SK-N-MC (cell line): ENCODE measurements at regions not wholly inside any gene's neighbourhood (a gene's known extent, or its start where the extent isn't known, plus 50 kb on each side); places are given as distances from the start of the nearest gene placed in this dataset.
"Not testable (repeated sequence)": the region's sequence is repeated elsewhere in the genome, so short reads cannot be mapped to it uniquely, and the experiment has no call there.

Experiments
- DNase-seq: peaks from one replicate; pipeline ENCODE4 v3.0.0-alpha.2; 2011; ENCODE audit warnings: low read depth, low spot score
- H3K27ac ChIP-seq: fragments of 200-600 bp; sonication (generic); 2 replicates; pipeline ENCODE4 v1.5.1; 2016; ENCODE audit warnings: mixed run types
- H3K36me3 ChIP-seq: fragments of 200-600 bp; sonication (generic); 2 replicates; pipeline ENCODE4 v1.6.1; 2017; ENCODE audit warnings: antibody characterized with exemption, low read length, mixed read lengths; ENCODE audit not compliant: insufficient read depth
- H3K4me3 ChIP-seq: fragments of 200-600 bp; sonication (generic); 2 replicates; pipeline ENCODE4 v1.5.1; 2016
- H3K9ac ChIP-seq: fragments of 200-600 bp; sonication (generic); 2 replicates; pipeline ENCODE4 v1.8.0; 2017; ENCODE audit warnings: mixed run types, mixed read lengths; ENCODE audit not compliant: insufficient read length
- H3K9me3 ChIP-seq: fragments of 200-600 bp; sonication (generic); 2 replicates; pipeline ENCODE4 v1.6.1; 2017; ENCODE audit warnings: low read depth, mild to moderate bottlenecking, antibody characterized with exemption, low read length, moderate library complexity, mixed read lengths
- EZH2 ChIP-seq: fragments of 200-600 bp; sonication (generic); IDR thresholded peaks from one replicate; pipeline ENCODE4 v1.6.1; 2017; ENCODE audit warnings: antibody characterized with exemption
- FOXP2 ChIP-seq: optimal IDR thresholded peaks from 2 replicates; pipeline ENCODE3; 2011; ENCODE audit warnings: mild to moderate bottlenecking, moderate library complexity; ENCODE audit not compliant: insufficient read depth; ENCODE audit errors: extremely low read length, control extremely low read depth
- POLR2AphosphoS5 ChIP-seq: IDR thresholded peaks from 2 replicates; pipeline ENCODE4 v1.6.1; 2012; ENCODE audit warnings: mild to moderate bottlenecking, low read depth, low read length, borderline replicate concordance

DNA sequence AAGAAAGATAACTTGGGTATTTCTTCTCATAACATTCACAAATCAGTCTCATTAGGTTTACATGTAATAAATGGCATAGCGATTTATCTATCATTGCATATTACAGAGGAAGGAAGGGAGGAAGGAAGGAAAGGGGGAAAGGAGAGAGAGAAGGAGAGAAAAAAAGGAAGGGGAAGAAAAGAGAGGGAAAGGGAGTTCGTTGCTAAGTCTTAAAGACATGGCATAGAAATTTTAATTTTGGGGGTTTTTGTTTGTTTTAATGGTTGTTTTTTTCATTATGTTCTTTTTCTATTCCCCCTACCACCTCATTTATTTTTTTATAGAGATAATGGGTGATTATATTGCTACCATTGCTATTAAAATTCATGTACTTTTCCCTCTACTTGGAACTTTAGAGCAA, 604.3 kb downstream of the IPMK start:
- no peak overlapping the region for H3K27ac ChIP-seq
- H3K9ac ChIP-seq: no peak overlapping the region
- H3K9me3 ChIP-seq: no peaks in the 10 kb centered on the region
- H3K4me3 ChIP-seq: no peak overlapping the region
- TF ChIP-seq POLR2AphosphoS5: no peak
- TF ChIP-seq EZH2: no peak
- no peak for TF ChIP-seq FOXP2
- no peak for DNase-seq
- H3K36me3 ChIP-seq: no peaks in the 10 kb centered on the region

DNA sequence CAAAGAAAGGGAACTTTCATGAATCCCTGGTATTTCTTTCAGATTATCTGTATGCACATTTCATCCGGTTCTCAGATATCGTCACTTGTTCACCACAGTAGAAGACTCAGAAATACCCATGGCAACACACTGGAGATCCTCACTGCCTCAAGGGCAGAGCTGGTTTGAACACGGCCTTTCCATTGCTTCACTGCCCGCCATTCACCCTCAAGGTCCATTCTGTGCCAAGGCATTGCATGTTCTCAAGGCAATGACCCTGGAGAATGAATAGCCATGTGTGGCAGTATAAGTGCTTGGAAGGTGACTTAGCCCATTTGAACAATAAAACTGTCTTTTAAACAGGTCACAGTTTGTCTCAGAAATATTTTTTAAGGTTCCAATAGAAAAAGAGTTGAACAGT, 606.5 kb downstream of the IPMK start:
- no peak for DNase-seq
- no peak overlapping the region for H3K9ac ChIP-seq
- H3K4me3 ChIP-seq: no peak overlapping the region
- no peaks in the 10 kb centered on the region for H3K36me3 ChIP-seq
- TF ChIP-seq FOXP2 (no peak), POLR2AphosphoS5 (no peak), EZH2 (no peak)
- no peaks in the 10 kb centered on the region for H3K9me3 ChIP-seq
- no peak overlapping the region for H3K27ac ChIP-seq

DNA sequence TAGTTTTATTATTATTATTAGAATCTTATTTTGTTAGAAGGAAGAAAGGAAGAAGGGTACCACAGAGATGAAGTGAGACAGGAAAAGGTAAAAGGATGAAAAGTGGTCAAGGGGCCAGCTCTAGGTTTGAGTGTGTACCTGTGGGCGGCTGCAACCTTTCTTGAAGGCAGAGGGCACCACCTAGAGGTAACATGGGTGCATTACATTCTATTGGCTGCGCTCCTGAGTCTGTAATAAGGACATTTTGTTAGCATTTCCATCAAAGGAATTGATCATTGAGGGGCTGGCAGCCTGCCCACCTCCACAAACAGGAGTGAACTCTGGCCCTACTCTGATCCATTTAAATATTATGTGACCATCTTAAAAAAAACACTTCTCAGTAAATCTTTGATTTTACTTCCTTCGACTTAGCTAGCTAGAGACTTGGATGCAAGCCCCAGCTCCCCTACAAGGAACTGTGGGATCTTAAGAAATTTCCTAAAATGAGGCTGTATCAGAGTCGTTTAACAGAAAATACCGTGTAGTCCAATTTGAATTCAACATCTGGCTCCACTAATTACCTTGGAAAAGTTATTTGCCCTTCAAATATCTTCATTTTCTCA, 610.4 kb downstream of the IPMK start:
- Histone ChIP-seq H3K27ac (no peak overlapping the region), H3K4me3 (no peak overlapping the region), H3K36me3 (no peaks in the 10 kb centered on the region), H3K9me3 (no peaks in the 10 kb centered on the region), H3K9ac (no peak overlapping the region)
- TF ChIP-seq FOXP2: no peak
- no peak for DNase-seq

DNA sequence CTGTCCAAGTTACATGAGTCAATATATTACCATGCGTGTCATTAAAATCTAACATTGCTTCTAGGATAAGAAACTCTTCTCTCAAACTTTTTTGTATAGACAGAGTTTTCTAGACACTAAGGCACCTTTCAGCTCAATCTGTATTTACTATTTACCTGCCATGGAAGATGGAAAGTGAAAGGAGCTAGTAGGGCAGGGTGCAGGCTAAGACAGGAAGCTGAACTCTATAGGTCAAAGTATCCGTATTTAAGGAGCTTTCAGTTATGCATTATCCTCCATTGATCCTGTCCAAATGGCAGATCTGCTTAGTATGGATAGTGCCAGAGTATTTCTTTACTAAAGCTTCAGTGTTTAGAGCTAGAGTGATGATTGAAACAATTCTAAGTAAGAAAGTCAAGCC, 612.8 kb downstream of the IPMK start:
- H3K4me3 ChIP-seq: no peak overlapping the region
- no peak for TF ChIP-seq POLR2AphosphoS5
- TF ChIP-seq FOXP2: no peak
- TF ChIP-seq EZH2: no peak
- H3K9me3 ChIP-seq: no peaks in the 10 kb centered on the region
- no peaks in the 10 kb centered on the region for H3K36me3 ChIP-seq
- no peak overlapping the region for H3K9ac ChIP-seq
- H3K27ac ChIP-seq: no peak overlapping the region
- no peak for DNase-seq

DNA sequence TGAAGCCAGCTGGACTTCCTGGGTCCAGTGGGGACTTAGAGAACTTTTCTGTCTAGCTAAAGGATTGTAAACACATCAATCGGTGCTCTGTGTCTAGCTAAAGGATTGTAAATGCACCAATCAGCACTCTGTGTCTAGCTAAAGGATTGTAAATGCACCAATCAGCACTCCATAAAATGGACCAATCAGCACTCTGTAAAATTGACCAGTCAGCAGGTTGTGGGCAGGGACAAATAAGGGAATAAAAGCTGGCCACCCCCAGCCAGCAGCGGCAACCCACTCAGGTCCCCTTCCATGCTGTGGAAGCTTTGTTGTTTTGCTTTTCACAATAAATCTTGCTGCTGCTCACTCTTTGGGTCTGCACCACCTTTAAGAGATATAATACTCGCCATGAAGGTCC, 622.6 kb downstream of the IPMK start:
- H3K9me3 ChIP-seq, H3K36me3 ChIP-seq, DNase-seq, H3K4me3 ChIP-seq, H3K27ac ChIP-seq, H3K9ac ChIP-seq: not testable (repeated sequence)

DNA sequence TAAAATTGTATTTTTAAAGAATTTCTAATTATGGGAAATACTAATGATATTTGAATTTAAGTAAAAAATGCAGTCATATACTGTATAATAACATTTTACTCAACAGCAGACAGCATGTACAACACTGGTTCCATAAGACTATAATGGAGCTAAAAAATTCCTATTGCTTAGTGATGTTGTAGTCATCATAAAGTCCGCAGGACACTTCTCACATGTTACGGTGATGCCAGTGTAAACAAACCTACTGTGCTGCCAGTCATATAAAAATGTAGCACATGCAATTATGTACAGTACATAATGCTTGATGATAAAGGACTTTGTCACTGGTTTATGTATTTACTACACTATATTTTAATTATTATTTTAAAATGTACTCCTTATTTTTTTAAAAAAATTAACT, 629.3 kb downstream of the IPMK start:
- H3K9me3 ChIP-seq: no peaks in the 10 kb centered on the region
- H3K36me3 ChIP-seq: no peaks in the 10 kb centered on the region
- TF ChIP-seq POLR2AphosphoS5 (no peak), FOXP2 (no peak), EZH2 (no peak)
- no peak overlapping the region for H3K9ac ChIP-seq
- DNase-seq: no peak
- H3K27ac ChIP-seq: no peak overlapping the region
- no peak overlapping the region for H3K4me3 ChIP-seq

DNA sequence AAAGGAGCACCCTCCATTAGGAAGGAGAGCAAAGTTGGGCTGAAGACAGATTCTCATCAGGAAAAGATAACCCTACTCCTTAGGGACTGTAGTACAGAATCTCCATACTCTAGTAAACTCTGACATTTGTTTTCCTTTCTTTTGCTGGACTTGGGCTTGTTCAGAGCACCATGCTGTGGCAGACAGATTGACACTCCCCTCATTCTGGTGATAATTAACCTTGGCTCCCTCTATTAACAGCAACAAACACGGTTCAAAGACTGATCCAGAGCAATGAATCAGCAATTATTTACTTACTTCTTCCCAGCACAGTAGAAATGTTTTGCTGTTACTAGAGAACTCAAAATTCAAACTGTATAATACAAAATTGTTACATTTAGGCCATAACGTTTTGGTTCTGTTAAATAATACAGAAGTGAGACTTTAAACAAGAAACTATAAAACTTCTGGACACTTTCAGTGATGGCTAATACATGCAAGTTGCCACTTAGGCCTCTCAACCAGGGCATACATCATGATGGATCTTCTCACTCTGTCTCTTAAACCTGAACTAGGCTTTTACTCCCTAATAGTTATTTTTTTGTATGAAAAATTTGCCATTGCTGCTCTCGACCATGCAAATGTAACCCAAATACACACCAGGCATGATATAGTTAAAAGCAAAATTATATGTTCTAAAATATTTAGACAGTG, 639.0 kb downstream of the IPMK start:
- Histone ChIP-seq H3K9me3 (no peaks in the 10 kb centered on the region), H3K9ac (no peak overlapping the region), H3K36me3 (no peaks in the 10 kb centered on the region), H3K27ac (no peak overlapping the region), H3K4me3 (no peak overlapping the region)
- DNase-seq: no peak
- TF ChIP-seq FOXP2: no peak
- TF ChIP-seq POLR2AphosphoS5: no peak
- no peak for TF ChIP-seq EZH2

DNA sequence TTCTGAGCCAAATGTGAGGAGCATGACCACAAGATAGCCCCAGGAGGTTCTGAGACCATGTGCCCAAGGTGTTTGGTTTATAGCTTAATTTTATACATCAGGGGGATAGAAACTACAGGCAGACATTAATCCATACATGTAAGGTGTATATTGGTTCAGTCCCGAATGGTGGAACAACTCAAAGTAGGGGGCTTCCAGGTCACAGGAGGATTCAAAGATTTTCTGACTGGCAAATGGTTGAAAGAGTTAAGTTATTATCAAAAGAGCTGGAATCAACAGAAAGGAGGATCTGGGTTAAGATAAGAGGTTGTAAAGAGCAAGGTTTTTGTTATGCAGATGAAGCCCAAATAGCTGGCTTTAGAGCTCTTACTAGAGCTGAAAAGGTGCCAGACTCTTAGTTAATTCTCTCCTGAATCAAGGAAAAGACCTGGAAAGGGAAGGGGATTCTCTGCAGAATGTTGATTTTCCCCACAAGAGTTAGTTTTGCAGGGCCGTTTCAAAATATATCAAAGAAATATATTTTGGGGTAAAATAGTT, 640.0 kb downstream of the IPMK start:
- Histone ChIP-seq H3K9ac (no peak overlapping the region), H3K36me3 (no peaks in the 10 kb centered on the region), H3K9me3 (no peaks in the 10 kb centered on the region), H3K27ac (no peak overlapping the region), H3K4me3 (no peak overlapping the region)
- no peak for TF ChIP-seq POLR2AphosphoS5
- TF ChIP-seq FOXP2: no peak
- TF ChIP-seq EZH2: no peak
- no peak for DNase-seq
